ENCODE measurements at regions not wholly inside any gene's neighbourhood (a gene's known extent, or its start where the extent isn't known, plus 50 kb on each side); places are given as distances from the start of the nearest gene placed in this dataset.
"Not testable (repeated sequence)": the region's sequence is repeated elsewhere in the genome, so short reads cannot be mapped to it uniquely, and the experiment has no call there.

DNA sequence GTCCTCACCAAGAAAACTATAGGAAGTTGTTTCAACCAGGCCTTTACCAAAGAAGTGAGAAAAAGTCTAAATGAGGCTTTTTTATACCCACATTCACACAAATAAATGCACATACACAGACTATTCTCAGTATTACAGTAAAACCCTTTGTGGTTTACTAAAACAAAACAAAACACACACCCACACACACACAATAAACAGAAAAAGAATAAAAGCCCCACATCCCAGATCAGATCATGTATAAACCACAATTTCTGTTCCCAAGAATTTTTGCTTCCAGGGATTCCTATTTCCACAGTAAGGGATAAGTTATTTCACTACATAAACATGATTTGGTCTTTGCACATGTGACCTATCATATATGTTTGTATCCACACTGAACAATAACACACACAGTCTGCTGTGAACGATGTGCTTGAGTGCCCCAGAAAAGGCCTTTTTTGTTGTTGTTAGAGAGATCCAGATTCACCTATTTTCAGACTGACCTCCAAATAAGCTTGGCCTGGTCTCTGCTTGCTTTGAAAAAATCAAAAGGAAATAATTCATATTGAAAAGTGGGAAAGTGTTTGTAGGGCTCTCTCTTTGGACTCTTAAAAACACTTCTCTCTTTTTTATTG, 283.4 kb upstream of the ATP11B start:
- DNase-seq, result no peak
- ATAC-seq, result no peak

DNA sequence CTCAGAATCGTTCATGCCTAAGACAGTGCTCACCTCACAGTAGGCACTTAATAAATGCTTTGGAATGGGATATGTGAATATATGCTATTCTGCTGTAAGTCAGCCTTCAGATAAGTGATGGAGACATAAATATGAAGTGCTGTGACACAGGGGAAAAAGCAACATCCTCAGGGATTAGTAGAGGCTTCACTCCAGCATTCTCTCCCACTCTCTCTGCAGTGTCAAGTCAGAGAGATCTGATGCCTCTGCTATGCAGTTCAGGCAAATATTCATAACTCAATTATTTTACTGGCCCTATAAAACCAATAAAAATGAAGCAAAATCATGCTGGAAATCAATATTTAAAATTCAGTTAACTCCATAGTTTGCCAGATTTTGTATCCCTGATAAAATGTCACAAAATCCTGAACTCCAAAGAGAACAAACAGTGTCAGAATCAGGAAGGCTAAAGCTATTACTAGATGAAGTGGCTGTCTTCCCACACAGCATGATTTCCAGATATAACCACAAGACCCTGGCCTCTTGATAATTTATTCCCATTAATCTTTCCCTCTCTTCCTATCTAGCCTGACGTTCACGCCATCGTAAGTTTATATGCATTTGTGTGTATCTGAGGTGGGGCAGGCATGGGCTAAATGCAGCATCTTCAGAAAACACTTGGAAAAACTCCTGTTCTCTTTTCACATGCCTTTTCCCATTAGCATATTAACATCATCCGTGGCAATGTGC, 278.9 kb upstream of the ATP11B start:
- no peak for DNase-seq
- ATAC-seq, result no peak

DNA sequence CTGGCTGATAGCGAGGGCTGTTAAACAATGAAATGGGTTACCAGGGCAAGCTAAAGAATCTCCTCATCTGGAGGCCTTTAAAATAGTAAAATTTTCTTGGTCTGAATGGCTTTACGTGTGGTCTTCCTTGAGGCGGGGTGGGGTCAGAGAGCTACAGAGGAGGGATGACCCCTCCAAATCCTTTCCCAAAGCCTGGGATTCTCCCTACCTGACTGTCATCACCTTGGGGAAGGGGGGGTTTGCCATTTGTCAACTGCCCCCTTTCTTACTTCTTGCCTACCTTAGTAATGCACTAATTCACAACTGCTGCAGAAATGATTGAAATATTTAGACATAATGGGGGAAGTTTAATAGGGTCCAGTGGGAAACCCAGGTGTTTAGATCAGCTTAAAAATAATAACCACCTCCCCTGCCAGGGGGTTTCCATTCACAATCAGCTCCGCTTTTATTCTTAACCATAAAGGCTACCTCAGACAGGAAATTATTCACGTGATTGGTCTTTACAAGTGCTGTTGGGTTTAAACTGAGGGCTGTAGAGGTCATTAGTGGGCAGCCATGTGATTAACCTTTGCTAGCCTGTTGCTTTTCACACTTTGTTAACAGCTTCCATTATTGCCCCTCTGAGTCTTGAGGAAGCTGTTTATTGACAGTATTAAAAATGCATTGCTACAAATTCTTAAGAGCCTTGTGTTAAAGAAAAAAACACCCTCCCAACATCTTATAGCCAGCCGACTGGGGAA, 276.5 kb upstream of the ATP11B start:
- no peak for DNase-seq

DNA sequence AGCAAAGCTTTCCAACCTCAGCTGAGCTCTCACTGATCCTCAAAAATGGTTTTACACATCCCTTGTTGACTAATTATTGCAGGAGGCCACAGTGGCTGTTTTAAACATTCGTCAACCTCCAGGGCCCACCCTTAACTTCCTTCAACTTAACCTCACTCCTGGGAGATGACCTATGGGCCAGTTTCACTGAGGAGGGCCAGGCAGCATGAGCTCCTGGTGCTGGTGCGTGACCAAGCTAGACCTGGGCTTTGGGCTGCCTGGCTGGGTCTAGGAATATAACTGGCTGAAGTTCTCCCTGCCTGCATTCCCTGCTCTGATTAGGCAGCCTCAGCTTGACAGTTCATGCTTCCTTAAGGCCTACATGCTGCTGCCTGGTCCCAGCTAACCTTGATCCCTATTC, 273.7 kb upstream of the ATP11B start:
- ATAC-seq (no peak), DNase-seq (no peak)

More for the DNA sequence above, 276.5 kb upstream of the ATP11B start:
- no peak for ATAC-seq

DNA sequence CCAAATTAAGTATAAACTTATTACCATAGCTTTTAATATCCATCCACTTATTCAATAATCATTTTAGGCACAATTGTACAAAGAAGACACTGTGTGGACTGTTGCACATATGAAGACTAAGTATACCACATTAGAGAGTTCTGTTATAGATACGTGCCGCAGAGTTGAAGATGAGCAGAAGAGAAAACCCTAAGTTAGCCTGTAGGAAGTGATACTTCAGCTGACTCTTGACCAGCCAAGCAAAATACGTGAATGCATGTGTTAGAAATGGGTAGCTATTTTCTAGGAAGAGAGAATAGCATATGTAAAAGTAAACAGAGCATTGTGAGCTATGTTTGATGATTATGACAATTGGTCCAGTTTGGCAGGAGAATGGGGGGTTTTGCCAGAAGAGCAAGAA, 272.0 kb upstream of the ATP11B start:
- no peak for ATAC-seq

DNA sequence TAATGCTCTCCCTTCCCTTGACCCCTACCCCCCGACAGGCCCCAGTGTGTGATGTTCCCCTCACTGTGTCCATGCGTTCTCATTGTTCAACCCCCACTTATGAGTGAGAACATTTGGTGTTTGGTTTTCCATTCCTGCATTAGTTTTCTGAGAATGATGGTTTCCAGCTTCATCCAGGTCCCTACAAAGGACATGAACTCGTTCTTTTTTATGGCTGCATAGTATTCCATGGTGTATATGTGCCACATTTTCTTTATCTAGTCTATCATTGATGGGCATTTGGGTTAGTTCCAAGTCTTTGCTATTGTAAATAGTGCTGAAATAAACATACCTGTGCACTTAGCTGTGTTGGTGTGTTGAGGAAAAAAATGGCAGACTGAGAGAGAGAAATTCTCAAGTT, 269.9 kb upstream of the ATP11B start:
- not testable (repeated sequence) for DNase-seq, ATAC-seq

More for the DNA sequence above, 272.0 kb upstream of the ATP11B start:
- no peak for DNase-seq

DNA sequence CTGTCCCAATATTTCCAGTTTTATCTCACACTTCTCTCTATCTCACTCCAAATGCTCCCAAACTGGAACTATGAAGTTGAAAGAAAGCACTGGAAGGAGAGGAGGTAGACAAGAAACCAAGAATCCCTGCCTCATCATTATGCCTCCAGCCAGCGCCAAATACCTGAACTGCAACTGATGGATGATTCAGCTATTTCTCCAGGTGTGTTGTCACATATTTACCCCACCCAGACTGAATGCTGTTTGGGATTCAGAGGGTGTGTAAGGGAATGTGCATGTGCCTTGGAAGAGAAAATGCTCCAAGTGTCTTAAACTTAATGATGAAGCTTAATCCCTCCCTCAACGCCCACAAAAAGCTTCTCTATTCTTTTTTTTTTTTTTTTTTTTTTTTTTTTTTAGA, 269.5 kb upstream of the ATP11B start:
- ATAC-seq (no peak), DNase-seq (no peak)

DNA sequence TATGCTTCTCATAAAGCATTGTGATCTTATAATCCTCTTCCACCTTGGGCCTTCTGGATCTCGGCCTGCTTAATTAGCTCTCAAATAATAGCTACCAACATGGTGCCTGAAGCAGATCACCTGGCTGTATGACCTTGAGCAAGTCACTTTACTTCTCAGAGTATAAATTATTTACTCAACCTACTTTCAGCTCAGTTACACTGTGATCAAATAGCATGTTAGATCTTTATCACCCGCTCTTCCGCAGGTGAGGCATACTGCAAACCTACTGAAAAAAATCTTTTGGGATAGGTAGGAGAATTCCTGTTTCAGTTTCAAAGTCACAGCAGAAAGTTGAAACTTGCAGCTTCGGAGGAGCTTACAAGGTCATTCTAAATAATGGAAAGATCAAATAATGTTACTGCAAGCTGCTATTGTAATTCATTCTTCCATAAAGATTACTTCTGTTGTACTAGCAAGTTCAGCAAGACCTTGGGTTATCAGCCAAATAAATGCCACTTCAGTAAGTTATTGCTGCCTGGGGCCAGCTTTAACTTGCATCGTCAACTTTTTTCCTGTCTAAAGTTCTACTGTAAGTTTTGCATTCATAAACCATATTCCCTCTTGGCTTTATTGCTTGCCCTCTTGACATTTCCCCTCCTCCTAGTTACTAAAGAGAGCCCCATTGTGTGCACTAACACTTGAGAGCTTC, 268.4 kb upstream of the ATP11B start:
- no peak for ATAC-seq
- DNase-seq, result no peak

DNA sequence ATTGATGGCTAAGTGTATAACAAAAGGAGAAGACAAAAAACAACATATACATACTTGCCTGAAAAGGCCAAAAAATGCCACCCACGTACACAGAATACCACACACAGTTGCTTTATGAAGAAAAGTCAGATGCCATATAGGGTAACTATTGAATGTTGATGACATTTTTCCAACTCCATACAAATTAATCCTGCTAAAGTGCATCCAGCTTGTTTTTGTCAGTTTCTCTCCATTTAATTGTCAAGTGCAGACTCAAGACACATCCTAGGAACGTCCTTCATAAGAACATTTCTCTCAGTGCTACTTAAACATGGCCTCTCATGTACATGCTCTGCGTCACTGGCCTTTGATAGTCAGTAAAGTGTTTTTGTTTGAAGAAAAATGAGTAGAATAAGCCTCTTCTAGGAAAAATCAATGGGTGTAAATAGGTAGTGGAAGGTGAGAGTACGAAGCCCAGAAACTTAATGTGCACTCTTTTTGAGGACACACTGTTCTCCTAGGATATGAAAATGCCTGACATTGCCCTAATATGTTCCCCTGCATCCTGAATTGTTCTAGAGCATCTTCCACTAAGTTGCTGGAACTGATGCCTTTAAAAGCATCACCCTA, 267.4 kb upstream of the ATP11B start:
- DNase-seq (no peak), ATAC-seq (no peak)

DNA sequence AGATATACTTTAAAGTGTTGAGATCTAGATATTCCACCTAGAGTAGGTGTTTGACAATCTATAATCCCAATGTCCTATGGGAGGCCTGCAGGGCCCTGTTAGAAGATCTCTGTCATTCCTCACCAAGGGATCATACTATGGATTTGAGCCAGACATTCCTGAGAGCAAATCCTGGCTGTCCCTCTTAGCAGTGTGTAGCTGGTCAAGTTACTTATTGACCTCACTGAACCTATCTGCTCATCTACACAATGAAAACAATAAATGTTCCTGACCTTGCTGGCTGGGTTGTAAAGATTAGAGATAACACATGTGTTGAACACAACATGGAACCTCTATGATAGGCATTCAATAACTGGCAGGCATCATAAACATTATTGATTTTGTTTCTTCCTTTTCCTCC, 265.6 kb upstream of the ATP11B start:
- ATAC-seq (no peak), DNase-seq (no peak)

DNA sequence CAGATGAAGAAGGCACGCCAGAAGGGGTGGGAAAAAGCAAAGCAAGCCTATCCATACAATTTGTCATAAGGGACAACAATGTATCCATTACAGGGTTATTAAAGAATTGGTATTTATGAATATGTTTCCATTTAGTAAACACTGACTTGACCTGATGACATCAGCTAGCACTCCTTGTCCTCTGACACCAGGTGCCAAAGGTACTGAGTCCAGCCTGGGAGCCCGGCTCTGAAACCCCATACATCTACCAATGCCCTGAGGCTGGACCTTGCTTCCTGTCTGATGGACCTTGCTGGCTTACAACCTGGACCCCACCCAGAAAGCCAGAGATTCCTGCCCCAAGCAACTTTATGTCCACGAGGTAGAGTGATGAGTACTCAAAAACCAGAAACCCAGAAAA, 263.0 kb upstream of the ATP11B start:
- no peak for ATAC-seq
- no peak for DNase-seq

DNA sequence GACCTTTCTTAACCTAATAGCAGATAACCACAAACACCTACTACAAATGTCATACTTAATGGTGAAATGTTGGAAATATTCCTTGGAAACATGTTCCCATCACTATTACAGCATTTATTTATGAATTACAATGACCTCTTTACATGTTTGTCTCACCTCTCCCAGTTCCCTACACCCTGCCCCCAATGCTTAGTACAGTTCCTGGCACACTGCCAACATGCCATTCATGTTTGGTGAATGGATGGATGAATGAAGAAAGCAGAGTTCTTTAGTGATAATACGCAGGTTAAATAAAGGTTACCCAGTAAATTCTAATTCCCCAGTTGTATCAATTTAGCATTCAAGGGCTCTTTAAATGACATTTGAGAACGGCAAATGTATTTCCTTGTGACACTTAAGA, 259.9 kb upstream of the ATP11B start:
- DNase-seq, result no peak
- ATAC-seq, result no peak

DNA sequence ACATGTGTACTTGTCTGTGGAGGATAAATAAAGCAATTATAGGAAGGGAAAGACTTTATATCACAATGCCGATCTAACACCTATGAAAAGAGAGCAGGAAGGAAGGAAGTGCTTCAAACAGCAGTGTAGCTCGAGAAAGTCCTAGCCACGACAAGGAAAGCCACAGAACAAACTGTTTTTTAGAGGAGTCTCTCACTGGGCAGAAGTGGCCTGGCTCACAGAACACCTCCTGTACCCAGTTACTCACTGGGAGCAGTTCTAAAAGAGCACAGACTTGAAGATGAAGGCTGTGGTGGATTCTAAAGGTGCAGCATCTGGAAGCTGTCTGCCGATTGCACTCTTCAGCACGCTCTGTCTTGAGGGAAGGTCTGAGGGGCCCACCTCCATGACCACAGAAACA, 248.8 kb upstream of the ATP11B start:
- no peak for ATAC-seq

DNA sequence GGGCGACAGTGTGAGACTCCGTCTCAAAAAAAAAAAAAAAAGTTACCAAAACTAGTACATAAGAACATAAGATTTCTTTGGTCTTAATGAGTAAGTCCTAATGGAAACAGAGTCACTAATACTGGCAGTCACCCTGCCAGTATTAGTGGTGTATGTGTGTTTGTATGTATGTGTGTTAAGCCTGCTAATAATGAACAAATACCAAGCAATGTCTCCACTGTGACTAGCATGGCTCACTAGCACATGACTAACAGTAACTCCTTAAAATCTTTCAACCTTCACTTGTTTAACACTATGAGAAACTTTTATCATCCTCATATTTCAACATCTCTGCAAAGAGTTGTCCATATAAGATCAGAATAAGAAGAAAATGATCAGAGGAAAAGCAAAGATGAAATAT, 231.0 kb upstream of the ATP11B start:
- ATAC-seq (no peak), DNase-seq (no peak)

More for the DNA sequence above, 248.8 kb upstream of the ATP11B start:
- no peak for DNase-seq

DNA sequence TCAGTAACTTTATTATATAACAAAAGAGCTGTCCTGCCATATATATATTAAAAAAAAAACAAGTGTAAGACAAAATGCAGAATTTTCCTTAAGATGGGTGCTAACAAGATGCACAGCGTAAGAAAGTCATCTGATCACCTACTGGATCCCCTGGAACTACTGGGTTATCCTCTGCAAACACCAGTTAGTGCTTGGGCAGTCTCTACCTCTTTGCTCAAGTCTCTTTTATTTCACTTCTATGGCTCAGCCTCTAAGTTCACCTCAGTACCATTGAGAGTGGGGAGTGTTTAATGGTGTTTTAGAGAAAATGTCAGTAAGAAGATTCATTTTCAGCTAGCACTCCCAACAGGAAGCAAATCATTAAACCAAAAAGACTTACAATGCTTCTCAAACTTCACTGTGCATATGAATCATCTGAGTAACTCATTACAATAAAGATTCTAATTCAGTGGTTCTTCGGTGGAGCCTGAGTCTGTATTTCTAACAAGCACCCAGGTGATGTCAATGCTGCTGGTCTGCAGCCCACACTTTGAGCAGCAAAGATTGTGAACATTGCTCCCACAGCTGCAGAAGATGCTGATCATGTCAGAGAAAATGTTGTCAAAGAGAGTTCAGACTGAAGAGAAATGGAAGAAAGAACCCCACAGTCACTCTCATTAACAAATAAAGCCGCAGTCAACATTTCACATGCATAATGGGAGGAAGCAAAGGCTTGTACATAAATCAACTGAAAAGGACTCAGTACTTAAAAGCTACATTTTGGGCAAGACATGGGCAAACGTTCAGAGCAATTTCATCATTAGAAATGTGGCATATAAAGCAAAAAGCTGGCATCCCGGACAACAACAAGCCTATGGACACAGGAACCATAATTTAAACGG, 227.1 kb upstream of the ATP11B start:
- ATAC-seq (no peak), DNase-seq (no peak)

DNA sequence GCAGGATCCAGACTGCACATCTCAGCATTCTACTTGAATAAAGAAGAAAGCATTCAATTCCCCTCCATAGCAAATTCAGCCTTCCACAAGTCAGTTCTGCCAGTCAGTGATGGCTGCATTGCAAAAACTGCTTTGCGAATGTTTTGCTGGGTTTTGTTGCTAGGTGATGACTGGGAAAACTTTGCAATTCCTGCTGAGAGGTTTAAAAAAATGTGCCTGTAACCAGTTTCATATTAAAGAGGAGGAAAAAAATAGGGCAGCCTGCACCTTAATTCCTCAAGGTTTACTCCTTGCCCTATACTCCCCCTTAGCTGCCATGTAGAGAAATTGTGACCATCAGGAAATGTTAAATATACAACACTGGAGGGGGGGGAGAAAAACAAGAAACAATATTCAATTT, 225.6 kb upstream of the ATP11B start:
- DNase-seq (no peak), ATAC-seq (no peak)

DNA sequence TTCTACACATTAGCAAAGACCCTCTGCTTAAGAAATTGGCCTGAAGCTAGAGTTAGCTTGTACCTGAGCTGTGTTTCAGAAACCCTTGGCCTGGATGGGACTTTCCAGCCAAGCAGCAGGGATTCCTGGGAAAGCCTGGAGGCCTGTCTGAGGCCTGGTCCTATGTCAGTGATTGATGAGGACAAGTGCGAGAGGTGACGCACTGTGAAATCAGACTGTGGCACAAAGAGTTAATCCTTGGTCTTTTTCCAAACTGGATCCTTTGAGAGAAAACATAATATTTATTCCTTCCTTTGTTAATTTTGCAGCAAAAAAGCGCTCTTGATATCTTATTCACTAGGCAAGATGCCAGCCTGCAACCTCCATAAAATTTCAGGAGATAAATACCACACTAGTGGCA, 225.0 kb upstream of the ATP11B start:
- ATAC-seq, result no peak
- no peak for DNase-seq

DNA sequence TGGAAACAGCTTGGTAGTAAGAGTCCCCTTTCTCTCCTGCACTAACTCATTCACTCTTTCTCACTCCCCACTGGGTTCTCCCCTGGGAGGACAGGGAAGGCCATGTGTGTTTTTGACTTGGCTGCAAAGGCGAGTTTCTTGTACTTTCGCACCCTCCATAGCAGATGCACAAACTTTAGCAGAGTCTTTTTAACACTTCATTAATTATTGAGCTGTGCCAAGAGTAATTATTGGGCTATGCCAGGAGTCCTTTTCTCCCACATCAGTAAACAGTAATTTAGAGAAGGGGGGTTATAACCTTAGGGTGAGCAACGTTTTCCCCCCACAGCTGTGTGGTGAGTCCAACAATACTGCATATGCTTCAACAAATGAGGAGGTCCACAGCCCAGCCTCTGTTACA, 224.4 kb upstream of the ATP11B start:
- no peak for DNase-seq
- ATAC-seq, result no peak

DNA sequence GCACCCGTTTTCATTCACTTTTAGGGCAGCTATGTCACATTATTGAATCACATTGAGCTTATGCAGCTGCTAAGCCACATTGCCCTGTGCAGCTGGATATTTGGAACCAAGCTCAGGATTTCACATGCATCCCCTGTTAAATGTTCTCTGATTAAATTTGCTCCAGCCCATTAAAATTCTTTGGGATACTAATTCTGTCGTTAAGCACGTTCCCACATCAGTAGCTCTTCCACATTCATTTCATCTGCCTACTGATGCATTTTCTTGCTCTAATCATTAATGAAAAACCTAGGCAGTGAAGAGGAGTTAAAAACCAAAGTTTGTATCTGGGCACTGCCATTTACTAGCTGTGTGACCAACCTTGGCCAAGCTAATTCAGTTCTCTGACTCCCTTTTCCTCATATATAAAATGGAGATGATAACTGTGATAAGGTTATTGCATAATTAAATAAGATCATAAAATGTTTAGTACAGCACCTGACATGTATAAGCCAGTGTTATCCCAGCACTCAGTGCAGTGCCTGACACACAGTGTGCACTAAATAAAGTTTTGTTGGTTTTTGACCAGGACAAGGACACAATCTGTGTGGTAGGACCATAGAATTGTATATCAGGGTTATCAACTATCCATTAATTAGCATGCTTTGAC, 222.2 kb upstream of the ATP11B start:
- DNase-seq, result no peak
- ATAC-seq, result no peak

DNA sequence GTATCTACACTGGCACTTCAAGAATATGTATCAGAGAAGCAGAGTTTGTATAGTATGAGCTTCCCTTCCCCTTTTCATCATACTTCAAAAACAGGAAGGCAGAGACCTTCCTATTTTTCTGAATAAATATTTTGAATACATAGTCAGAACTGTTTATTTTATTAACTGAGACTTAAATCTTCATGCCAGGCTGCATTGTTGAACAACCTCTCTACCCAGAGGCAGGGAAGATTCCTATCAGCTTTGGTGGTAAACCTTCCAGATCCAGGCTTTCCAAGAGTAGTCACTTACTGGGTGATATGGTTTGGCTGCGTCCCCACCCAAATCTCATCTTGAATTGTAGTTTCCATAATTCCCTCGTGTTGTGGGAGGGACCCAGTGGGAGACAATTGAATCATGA, 217.4 kb upstream of the ATP11B start:
- DNase-seq (no peak), ATAC-seq (no peak)

DNA sequence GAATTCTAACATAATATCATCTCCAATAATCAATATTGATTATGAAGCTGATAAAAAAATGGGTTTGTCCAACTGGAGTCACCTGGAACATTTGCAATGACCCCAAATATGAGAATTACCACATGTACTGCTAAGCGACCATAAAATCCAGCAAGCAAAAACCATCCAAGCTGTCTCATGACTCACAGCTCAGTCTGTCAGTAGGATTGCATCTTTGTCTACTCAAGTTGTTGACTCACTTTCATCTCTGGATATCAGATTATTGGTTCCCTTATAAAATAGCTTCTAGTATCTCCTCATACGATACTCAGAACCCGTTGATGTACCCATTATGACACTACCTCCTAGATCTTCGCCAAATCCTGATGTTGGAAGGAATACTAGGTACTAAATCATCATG, 209.8 kb upstream of the ATP11B start:
- DNase-seq, result no peak

More for the DNA sequence above, 209.8 kb upstream of the ATP11B start:
- ATAC-seq, result no peak

Data from stimulated activated naive CD8-positive, alpha-beta T cell treated with anti-CD3 and anti-CD28 coated beads, Interleukin-15, Interleukin-2, amounts not matched to agents 100 U/mL and 50 U/mL, for 24 hours (primary cell).